HG03060 (cell line): ENCODE measurements at regions not wholly inside any gene's neighbourhood (a gene's known extent, or its start where the extent isn't known, plus 50 kb on each side); places are given as distances from the start of the nearest gene placed in this dataset.

ENCODE experiments used
- ATAC-seq: cut with Tn5 transposase; IDR thresholded peaks from one replicate; pipeline ENCODE4 v1.9.1; 2021; ENCODE audit warnings: low read depth, moderate number of reproducible peaks; ENCODE audit not compliant: unreplicated experiment

- no peak for ATAC-seq
Measured at GRCh38 chr1:172909606-172910326, 141.0 kb downstream of the TNFSF18 start.

DNA sequence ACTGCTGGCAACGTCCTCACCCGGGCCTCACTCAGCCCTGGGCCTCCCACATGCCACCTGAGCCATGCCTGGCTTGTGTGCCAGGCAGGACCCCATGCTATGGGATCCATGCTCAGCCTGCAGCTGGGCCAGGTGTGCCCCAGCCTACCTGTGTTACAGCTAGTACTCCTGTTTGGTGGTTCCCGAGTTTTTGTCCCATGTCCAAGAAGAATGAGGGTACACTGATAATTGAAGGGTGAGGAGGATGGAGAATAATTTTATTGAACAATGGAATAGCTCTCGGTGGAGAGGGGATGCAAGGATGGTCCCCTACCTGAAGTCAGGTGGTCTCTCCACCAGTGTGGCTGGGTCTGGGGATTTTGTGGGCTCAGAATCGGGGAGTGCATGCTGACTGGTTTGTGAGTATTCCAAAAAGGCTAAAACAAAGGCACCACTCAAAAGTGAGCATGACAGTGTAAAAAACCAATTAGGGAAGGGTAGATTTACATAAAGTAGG is 137.9 kb downstream of the TNFSF18 start:
- ATAC-seq: no peak

GRCh38 chr1:172914501-172915144 is 136.1 kb downstream of the TNFSF18 start:
- ATAC-seq: no peak

DNA sequence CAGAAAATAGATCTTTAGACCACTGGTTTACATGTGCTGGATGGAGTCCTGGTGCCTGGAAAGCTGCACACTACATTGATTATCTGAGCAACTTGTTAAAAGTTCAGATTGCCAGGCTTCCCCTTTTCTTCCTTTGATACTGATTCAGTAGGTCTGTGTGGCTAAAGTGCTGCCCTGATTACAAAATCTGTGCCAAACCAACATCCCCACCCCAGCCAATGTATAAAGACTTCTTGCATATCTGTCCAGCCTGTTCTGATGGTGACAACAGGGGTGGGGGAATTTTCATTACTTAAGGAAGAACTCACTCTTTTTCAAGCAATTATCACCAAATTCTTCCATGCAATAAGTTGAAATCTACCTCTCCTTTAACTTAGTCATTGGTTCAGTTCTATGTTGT is 135.5 kb downstream of the TNFSF18 start:
- no peak for ATAC-seq

DNA sequence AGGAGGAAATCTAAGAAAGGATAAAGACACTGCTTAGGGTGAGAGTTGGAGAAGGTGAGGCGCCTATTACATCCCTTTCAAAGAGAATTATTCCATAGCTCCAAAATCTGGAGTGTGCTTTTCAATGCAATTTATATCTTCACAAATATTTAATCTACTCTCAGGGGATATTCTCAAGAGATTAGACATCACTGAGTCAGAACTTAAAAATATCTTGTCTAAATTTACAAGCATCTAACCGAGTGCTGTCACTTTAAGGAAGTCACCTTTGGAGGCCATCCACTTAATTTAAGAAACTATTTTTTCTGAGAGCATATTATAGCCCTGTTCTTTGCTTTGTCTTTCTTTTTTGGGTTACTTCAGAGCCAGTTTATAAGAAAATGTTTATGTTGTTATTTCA is 134.6 kb downstream of the TNFSF18 start:
- no peak for ATAC-seq

GRCh38 chr1:172917972-172918371 is 132.8 kb downstream of the TNFSF18 start:
- ATAC-seq: no peak

DNA sequence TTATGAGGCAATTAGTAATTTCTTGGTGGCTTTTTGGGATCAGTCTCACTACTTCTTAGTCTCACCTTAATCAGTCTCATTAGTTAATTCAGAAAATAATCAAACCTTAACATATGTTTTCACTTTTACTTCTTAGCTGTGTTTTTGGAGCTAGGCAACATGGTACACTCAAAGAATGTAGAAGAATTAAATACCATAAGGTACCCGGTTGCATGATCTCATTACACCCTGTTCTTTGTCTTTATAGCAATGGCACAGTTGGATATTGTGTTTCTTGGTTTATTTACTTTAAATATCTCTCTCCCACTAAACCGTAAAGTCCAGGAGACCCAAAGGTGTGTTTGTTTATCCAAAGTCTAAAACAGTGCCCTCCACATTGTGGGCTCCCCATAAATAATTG is 132.3 kb downstream of the TNFSF18 start:
- no peak for ATAC-seq

- ATAC-seq: no peak
Measured at GRCh38 chr1:172926070-172926469, 124.7 kb downstream of the TNFSF18 start.

DNA sequence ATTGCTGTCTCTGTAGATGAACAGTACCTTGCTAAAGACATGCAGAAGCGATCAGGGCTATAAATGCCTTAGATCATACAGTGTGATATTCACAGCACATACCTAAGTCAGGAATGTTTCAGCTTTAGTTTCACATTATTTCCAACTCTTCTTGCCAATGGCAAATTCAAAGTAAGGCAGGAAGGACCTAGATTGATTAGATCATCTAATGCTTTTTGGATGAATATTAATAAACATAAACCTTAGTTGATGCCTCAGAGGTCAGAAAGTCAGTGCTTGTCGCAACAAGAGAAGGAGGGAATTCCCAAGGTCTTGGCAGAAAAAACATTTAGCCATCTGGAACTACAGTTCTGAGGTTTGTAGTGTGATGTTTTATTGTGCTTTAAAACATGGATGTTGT is 122.3 kb downstream of the TNFSF18 start:
- ATAC-seq: no peak

DNA sequence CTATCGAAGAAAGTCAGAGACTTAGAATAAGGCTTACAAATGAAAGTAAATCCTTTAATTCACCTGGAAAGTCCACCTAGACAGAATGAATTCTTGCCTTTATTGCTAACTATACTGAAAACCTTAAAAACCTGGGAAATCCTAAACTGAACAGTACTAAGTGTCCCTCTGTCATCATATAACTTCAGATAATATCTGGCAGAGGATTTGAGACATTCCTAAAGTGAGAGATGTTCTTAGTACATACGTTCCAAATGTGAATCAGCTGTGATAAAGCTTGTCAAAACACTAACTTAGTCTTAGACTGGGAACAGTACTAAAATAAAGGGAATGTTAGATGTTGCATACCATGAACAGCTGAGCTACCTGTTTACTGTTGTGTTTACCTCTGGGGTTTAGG is 121.7 kb downstream of the TNFSF18 start:
- ATAC-seq: no peak

- no peak for ATAC-seq
Measured at GRCh38 chr1:172930142-172930541, 120.6 kb downstream of the TNFSF18 start.

- no peak for ATAC-seq
Measured at GRCh38 chr1:172931340-172931739, 119.4 kb downstream of the TNFSF18 start.

DNA sequence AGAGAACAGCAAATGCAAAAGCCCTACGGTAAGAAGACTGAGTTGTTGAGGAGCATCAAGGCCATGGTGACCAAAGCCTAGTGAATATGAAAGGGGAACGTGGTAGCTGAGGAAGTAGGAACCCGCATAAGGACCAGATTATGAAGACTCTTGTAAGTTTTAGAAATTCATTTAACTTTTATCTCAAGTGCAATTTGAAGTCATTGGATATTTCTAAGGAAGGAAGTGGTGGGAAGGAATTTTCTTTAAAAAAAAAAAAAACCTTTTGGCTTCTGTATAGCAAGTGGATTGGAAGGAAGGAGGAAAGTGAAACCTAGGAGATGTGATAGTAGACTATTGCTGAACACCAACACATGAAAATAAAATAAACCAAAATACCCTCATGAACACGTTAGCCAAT is 119.0 kb downstream of the TNFSF18 start:
- no peak for ATAC-seq

DNA sequence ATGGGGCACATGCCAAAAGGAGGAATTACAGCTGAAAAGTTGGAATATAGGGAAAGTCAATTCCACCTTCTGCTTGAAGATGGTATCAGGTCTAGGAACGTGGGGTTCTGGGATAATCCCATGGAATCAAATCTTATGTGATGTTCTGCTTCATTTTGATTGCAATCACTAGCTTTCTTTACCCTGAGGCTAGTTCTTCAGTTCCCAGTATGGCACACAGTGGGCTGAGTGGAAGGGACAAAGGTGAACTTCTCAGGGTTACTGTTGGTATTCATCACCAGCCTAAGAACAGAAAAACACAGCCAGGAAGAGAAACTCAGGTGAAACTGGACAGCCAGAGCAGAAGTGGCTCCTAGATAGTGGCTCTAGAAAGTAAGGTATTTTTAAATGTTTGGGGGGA is 117.8 kb downstream of the TNFSF18 start:
- no peak for ATAC-seq

GRCh38 chr1:172934417-172934762 is 116.4 kb downstream of the TNFSF18 start:
- ATAC-seq: no peak

DNA sequence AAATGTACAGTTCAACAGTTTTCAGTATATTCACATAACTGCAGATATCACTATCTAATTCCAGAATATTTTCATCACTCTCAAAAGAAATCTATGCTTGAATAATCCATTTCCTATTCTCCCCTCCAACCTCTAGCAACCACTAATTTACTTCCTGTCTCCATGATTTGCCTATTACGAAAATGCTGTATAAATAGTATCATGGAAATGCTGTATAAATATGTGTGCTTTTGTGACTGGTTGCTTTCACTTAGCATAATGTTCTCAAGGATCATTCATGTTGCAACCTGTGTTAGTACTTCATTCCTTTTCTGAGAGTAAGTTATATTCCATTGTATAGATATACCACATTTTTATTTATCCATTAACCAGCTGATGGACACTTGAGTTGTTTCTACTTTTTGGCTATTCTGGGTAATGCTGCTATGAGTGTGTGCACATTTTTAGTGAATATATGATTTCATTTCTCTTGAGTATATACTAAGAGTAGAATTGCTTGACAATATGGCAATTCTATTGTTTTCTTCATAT is 115.6 kb downstream of the TNFSF18 start:
- ATAC-seq: no peak

GRCh38 chr1:172936088-172936645 is 114.6 kb downstream of the TNFSF18 start:
- no peak for ATAC-seq

GRCh38 chr1:172938681-172939080 is 112.1 kb downstream of the TNFSF18 start:
- ATAC-seq: no peak

- ATAC-seq: no peak
Measured at GRCh38 chr1:172939475-172939874, 111.3 kb downstream of the TNFSF18 start.

DNA sequence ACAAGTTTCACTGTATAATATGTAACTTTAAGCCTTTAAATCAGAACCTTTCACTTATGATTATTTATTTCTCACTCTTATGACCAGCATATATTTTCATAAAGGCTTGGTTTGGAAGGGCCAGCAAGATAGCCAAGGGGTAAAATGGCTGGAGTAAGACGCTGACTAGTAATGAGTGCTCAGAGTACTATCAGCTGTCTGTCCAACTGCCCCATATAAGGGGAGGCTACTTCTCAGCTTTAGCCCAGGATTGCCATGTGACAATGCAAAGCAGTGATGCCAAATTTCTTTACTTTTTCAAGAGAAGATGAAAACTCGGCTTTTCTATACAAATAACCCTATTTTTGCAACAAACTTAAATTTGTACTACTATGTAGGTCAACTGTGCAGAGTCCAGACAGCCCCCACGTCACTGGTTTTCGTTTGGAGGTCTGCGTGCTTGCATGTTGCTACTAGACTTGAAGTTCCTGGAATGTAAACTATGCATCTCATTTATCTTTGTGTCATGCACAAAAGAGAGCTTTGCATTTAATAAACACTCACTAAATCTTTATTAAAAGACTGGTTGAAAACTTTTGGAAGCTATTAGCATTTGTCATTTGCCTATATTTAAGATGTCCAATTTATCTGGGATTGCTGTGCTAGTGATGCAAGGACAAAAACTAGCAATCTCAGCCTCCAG is 110.4 kb downstream of the TNFSF18 start:
- no peak for ATAC-seq

DNA sequence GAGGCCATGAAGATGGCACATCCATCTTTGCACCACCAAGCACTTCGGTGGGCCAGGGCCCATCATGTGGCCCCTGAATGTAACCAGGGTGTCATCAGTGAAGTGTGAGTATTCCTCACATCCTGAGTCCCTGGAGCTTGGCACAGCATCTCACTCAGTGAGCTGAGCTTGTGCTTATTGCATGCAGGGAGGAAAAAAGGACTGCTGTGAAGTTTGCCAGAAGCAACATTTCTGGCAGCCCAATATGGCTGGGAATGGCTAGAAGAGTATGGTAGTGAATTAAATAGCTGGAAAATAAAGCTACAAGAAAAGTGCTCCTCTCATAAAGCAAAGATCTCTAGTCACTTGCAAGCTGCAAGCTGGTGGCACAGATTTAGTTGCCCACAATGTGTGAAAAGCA is 109.3 kb downstream of the TNFSF18 start:
- no peak for ATAC-seq
